D721Med (cell line): ENCODE measurements at regions not wholly inside any gene's neighbourhood (a gene's known extent, or its start where the extent isn't known, plus 50 kb on each side); places are given as distances from the start of the nearest gene placed in this dataset.

ENCODE experiments used
- DNase-seq: peaks from one replicate; pipeline ENCODE4 v3.0.0; 2011; ENCODE audit warnings: low spot score; ENCODE audit not compliant: insufficient read length
- FAIRE-seq: peaks from 2 replicates; lab custom pipeline; 2011; peaks lifted over from hg19 to GRCh38; lab: Jason Lieb, UNC
- CTCF ChIP-seq: IDR thresholded peaks from 2 replicates; pipeline ENCODE4 v1.5.1; 2012; ENCODE audit warnings: mild to moderate bottlenecking, control low read depth; ENCODE audit not compliant: insufficient read depth; ENCODE audit errors: missing control alignments

GRCh38 chr9:121597698-121598166 lies 53.7 kb upstream of the DAB2IP start:
- DNase-seq (no peak), FAIRE-seq (no peak)
- no peak for TF ChIP-seq CTCF

- no peak for TF ChIP-seq CTCF
Measured at GRCh38 chr9:121598167-121598964, 53.1 kb upstream of the DAB2IP start.

DNA sequence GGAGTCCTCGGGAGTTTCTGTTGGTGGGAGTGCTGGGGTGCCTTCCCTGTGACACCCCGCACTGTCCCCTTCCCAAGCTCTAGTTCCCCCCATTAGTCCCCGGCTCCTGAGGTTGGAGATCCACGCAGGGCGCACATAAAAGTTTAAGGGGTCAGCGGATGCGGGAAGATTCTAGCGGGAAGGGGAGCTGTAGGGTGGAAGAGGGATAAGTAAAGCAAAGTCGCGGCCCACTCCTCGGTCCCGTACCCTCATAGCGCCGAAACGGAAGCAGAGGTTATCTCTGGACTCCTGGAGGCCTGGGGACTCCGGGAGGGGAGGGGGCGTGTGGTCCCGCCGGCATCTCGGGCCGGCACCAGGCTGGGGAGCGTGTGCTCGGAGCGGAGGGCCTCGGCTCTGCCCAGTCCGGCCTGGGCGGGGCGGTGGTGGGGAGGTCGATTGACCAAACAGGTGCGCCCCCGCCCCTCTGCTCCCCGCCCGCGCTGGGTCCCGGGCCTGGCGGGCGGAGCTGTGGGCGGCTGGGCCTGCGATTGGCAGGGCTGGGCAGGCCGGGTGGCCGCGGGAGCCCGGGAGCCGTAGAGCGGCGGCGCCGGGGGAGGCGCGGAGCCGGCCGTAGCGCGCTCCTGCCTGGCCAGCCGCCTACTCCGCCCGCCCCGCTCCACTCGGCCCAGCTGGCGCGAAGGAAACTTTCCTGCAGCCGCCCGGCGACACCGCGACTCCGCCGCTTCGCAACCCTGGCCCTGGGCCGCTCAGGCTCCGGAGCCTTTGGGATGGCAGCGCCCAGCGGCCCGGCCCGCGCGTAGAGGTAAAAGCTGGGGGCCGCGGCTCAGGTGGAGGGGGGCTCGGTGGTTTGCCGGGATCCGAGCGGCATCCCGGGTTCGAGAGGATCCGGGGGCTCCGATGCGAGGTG lies 52.2 kb upstream of the DAB2IP start:
- FAIRE-seq (no peak), DNase-seq (no peak)
- TF ChIP-seq CTCF = no peak

More at GRCh38 chr9:121598167-121598964, 53.1 kb upstream of the DAB2IP start:
- DNase-seq (no peak), FAIRE-seq (no peak)

GRCh38 chr9:121599872-121600585 lies 51.4 kb upstream of the DAB2IP start:
- no peak for TF ChIP-seq CTCF
- FAIRE-seq = no peak
- DNase-seq = no peak

- no peak for TF ChIP-seq CTCF
- no peak for FAIRE-seq
- no peak for DNase-seq
Measured at GRCh38 chr9:121601194-121601593, 50.2 kb upstream of the DAB2IP start.
